DND-41 (cell line): ENCODE measurements at regions not wholly inside any gene's neighbourhood (a gene's known extent, or its start where the extent isn't known, plus 50 kb on each side); places are given as distances from the start of the nearest gene placed in this dataset.

Source experiments
- ATAC-seq: fragments of 200-7000 bp; cut with Tn5 transposase; 3 replicates; pipeline ENCODE4 v1.9.1; 2021; ENCODE audit warnings: low read depth; ENCODE audit not compliant: insufficient read depth
- DNase-seq: peaks from one replicate; pipeline ENCODE4 v3.0.0-alpha.2; 2020
- H2AFZ ChIP-seq: 2 replicates; pipeline ENCODE4 v1.6.0; 2012; ENCODE audit warnings: low read depth, low read length
- H3K27ac ChIP-seq: 2 replicates; pipeline ENCODE4 v1.5.1; 2012; ENCODE audit warnings: low read length, inconsistent platforms
- H3K27me3 ChIP-seq: fragments of 200-600 bp; sonication (generic); 2 replicates; pipeline ENCODE4 v1.6.0; 2012; ENCODE audit warnings: low read length, mild to moderate bottlenecking, inconsistent platforms; ENCODE audit not compliant: insufficient read depth, poor library complexity
- H3K36me3 ChIP-seq: 2 replicates; pipeline ENCODE4 v1.5.1; 2012; ENCODE audit warnings: low read length, inconsistent platforms; ENCODE audit not compliant: insufficient read depth
- H3K4me1 ChIP-seq: 2 replicates; pipeline ENCODE4 v1.5.1; 2012; ENCODE audit warnings: mild to moderate bottlenecking, low read length; ENCODE audit not compliant: insufficient read depth
- H3K4me2 ChIP-seq: 2 replicates; pipeline ENCODE4 v1.6.0; 2012; ENCODE audit warnings: mild to moderate bottlenecking, moderate library complexity, low read length, inconsistent platforms; ENCODE audit not compliant: insufficient read depth
- H3K4me3 ChIP-seq, 2 experiments: fragments of 200-600 bp in 1 of 2; shearing (Covaris generic) in 1 of 2; 2 replicates each; pipeline ENCODE4 v1.5.1; 2012 to 2016; ENCODE audit warnings: inconsistent platforms in 2 of 2, low read length in 2 of 2, mild to moderate bottlenecking in 2 of 2, low read depth in 1 of 2, moderate library complexity in 1 of 2
- H3K79me2 ChIP-seq: 2 replicates; pipeline ENCODE4 v1.6.0; 2012; ENCODE audit warnings: low read length, inconsistent platforms; ENCODE audit not compliant: insufficient read depth
- H3K9ac ChIP-seq: 2 replicates; pipeline ENCODE4 v1.6.0; 2012; ENCODE audit warnings: low read depth, mild to moderate bottlenecking, inconsistent platforms, low read length, moderate library complexity
- H3K9me3 ChIP-seq: 2 replicates; pipeline ENCODE4 v1.5.1; 2012; ENCODE audit warnings: low read length, moderate library complexity, mild to moderate bottlenecking, inconsistent platforms; ENCODE audit not compliant: insufficient read depth, severe bottlenecking
- H4K20me1 ChIP-seq: 2 replicates; pipeline ENCODE4 v1.6.0; 2012; ENCODE audit warnings: low read length; ENCODE audit not compliant: insufficient read depth
- EZH2 ChIP-seq: IDR thresholded peaks from 3 replicates; pipeline ENCODE4 v1.6.1; 2012; ENCODE audit warnings: borderline replicate concordance, low read depth, mild to moderate bottlenecking, moderate library complexity, low read length, inconsistent platforms; ENCODE audit not compliant: severe bottlenecking
- TF ChIP-seq, protein P1 (sequence below): IDR thresholded peaks from 2 replicates; pipeline ENCODE4 v1.5.1; 2012; ENCODE audit warnings: borderline replicate concordance, low read length, moderate library complexity, mild to moderate bottlenecking; ENCODE audit not compliant: poor library complexity, severe bottlenecking; ENCODE audit errors: extremely low read depth

DNA sequence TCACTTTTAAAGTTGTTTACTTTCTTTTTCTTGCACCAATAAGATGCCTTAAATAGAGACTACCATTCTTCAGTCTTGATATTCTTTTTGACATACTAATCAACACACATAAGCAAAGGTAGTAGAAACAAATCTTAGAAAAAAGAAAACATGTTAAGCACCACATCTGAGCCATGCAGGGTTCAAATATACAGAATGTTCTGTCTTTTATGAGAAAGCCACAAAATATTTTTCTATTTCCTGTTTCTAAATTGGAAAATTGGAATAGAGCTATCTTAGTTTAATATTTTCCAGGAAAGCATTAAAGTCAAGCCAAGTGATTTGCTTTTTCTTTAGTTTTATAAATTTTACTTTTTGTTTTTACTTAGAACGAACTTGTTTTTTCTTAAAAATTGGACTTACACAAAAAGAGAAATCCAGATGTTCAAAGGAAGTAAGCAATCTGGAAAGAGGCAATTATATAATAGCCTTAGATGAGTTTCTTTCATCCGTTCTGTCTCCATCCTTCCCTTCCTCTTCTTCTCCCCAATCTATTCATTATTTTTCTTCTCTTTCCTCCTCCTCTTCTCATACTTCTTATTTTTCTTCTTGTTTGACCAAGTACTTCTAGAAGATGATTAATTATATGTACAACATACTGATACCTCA lies 731.7 kb downstream of the SQOR start:
- TF ChIP-seq EZH2: no peak
- TF ChIP-seq, protein P1, sequence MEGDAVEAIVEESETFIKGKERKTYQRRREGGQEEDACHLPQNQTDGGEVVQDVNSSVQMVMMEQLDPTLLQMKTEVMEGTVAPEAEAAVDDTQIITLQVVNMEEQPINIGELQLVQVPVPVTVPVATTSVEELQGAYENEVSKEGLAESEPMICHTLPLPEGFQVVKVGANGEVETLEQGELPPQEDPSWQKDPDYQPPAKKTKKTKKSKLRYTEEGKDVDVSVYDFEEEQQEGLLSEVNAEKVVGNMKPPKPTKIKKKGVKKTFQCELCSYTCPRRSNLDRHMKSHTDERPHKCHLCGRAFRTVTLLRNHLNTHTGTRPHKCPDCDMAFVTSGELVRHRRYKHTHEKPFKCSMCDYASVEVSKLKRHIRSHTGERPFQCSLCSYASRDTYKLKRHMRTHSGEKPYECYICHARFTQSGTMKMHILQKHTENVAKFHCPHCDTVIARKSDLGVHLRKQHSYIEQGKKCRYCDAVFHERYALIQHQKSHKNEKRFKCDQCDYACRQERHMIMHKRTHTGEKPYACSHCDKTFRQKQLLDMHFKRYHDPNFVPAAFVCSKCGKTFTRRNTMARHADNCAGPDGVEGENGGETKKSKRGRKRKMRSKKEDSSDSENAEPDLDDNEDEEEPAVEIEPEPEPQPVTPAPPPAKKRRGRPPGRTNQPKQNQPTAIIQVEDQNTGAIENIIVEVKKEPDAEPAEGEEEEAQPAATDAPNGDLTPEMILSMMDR: no peak
- H3K9me3 ChIP-seq: no peaks in the 10 kb centered on the region
- DNase-seq (no peak), ATAC-seq (no peak)
- H3K79me2 ChIP-seq: no peaks in the 10 kb centered on the region
- H3K36me3 ChIP-seq: no peaks in the 10 kb centered on the region
- no peak overlapping the region for H3K4me3 ChIP-seq
- no peaks in the 10 kb centered on the region for H3K27me3 ChIP-seq
- H3K9ac ChIP-seq: no peak overlapping the region
- H3K4me2 ChIP-seq: no peak overlapping the region
- no peak overlapping the region for H2AFZ ChIP-seq
- H3K27ac ChIP-seq: no peak overlapping the region
- H4K20me1 ChIP-seq: no peaks in the 10 kb centered on the region
- no peaks in the 10 kb centered on the region for H3K4me1 ChIP-seq

DNA sequence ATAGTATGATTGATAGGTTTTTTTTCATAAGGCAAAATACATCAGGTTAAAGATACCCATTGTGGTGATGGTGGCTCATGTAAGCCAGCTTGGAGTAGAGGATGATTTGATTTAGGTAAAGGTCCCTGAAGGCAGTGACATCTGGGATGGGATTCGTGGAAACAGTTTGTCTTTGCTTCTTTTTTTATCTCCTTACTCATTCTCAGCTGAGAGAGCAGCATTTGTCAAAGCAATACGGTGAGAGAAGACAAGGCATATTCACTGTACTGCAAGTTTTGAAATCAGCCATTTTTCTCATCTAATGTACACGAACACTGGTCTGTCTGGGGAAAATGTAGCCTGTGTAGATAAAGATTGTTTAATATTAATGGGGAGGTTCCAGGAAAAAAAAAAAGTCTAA lies 749.1 kb downstream of the SQOR start:
- Histone ChIP-seq H3K9ac (no peak overlapping the region), H4K20me1 (no peaks in the 10 kb centered on the region), H3K27me3 (no peaks in the 10 kb centered on the region), H2AFZ (no peak overlapping the region), H3K4me1 (no peaks in the 10 kb centered on the region), H3K27ac (no peak overlapping the region), H3K9me3 (no peaks in the 10 kb centered on the region), H3K36me3 (no peaks in the 10 kb centered on the region), H3K4me3 (no peak overlapping the region), H3K4me2 (no peak overlapping the region), H3K79me2 (no peaks in the 10 kb centered on the region)
- no peak for DNase-seq
- no peak for ATAC-seq
- TF ChIP-seq EZH2: no peak
- TF ChIP-seq, protein P1: no peak

DNA sequence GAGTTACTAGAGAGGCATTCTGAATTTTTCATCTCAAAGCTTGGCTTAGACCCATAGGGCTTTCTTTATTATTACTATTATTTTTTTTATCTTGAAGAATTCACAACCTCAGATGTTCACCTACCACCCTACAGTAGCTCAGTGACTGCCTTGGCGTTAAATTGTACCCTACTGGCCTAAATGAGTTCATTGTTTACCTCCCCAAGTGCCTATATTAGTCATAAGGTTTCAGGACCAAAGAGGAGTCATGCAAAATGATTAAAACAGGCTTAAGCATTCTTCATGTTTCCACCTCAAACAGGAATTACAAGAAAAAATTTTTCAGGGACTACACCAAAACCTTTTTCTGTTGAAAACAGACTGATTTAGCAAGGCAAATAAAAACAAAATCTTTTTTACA lies 751.5 kb downstream of the SQOR start:
- Histone ChIP-seq H3K27me3 (no peaks in the 10 kb centered on the region), H3K9me3 (no peaks in the 10 kb centered on the region), H3K9ac (no peak overlapping the region), H3K4me2 (no peak overlapping the region), H3K4me1 (no peaks in the 10 kb centered on the region), H3K79me2 (no peaks in the 10 kb centered on the region), H4K20me1 (no peaks in the 10 kb centered on the region), H3K4me3 (no peak overlapping the region), H3K27ac (no peak overlapping the region), H2AFZ (no peak overlapping the region), H3K36me3 (no peaks in the 10 kb centered on the region)
- TF ChIP-seq, protein P1: no peak
- no peak for TF ChIP-seq EZH2
- ATAC-seq (no peak), DNase-seq (no peak)
